Heart left ventricle (tissue), 16 donors: ENCODE measurements at regions not wholly inside any gene's neighbourhood (a gene's known extent, or its start where the extent isn't known, plus 50 kb on each side); places are given as distances from the start of the nearest gene placed in this dataset.

ENCODE experiments used
- ATAC-seq, 4 donors: fragments of 200-7000 bp; cut with Tn5 transposase; one replicate each; pipeline ENCODE4 v1.9.1; 2020 to 2022; ENCODE audit warnings: moderate library complexity in 4 of 4, mild to moderate bottlenecking in 3 of 4, moderate number of reproducible peaks in 1 of 4
- DNase-seq, 5 donors: peaks; one replicate each; pipeline ENCODE4 v3.0.0-alpha.2; 2020
- H3K27ac ChIP-seq, 12 donors: fragments of 200-600 bp; sonication (generic) in 4 of 12; one replicate each; pipeline versions ENCODE4 v1.5.0 to v1.8.0; 2016 to 2022; ENCODE audit warnings: mild to moderate bottlenecking in 2 of 12
- H3K27me3 ChIP-seq, 9 donors: fragments of 200-600 bp; sonication (generic) in 2 of 9; one replicate each; pipeline versions ENCODE4 v1.5.1 to v1.8.0; 2016 to 2022; ENCODE audit warnings: mild to moderate bottlenecking in 3 of 9
- H3K36me3 ChIP-seq, 9 donors: fragments of 200-600 bp; sonication (generic) in 2 of 9; one replicate each; pipeline versions ENCODE4 v1.5.0 to v1.8.0; 2018 to 2022; ENCODE audit warnings: mild to moderate bottlenecking in 2 of 9
- H3K4me1 ChIP-seq, 12 donors: fragments of 200-600 bp; sonication (generic) in 4 of 12; one replicate each; pipeline versions ENCODE4 v1.5.0 to v1.8.0; 2016 to 2022; ENCODE audit warnings: mild to moderate bottlenecking in 3 of 12
- H3K4me3 ChIP-seq, 12 donors: fragments of 200-600 bp; sonication (generic) in 4 of 12; one replicate each; pipeline versions ENCODE4 v1.5.0 to v1.8.0; 2017 to 2022; ENCODE audit warnings: mild to moderate bottlenecking in 9 of 12, moderate library complexity in 4 of 12
- H3K9me3 ChIP-seq, 12 donors: fragments of 200-600 bp; sonication (generic) in 4 of 12; one replicate each; pipeline versions ENCODE4 v1.5.0 to v1.8.0; 2016 to 2022; ENCODE audit warnings: mild to moderate bottlenecking in 1 of 12
- POLR2A ChIP-seq, 2 donors: fragments of 450-650 bp; IDR thresholded peaks; one replicate each; pipeline ENCODE4 v1.6.1; 2017; ENCODE audit warnings: antibody characterized with exemption in 2 of 2, mild to moderate bottlenecking in 2 of 2, moderate library complexity in 2 of 2
- WGBS, 4 donors: extraction: QIAGEN DNeasy Blood & Tissue Kit in 2 of 4; methylation state at CpG; one replicate each; pipeline versions ENCODE4 v1.1.5 to v1.1.7; 2013 to 2018; 5-methylcytosine and 5-hydroxymethylcytosine counted together
- intact Hi-C, 10 donors: fragments of 100-400 bp; cut with DNase I; formaldehyde crosslinking; loops; one replicate each; pipeline versions ENCODE4 v1.11.1 to v1.14.2; 2022
- TF ChIP-seq, protein P1 (sequence below), 12 donors: fragments of 200-600 bp; sonication (generic) in 4 of 12; IDR thresholded peaks; one replicate each; pipeline versions ENCODE4 v1.5.0 to v1.8.0; 2018 to 2022; ENCODE audit warnings: antibody characterized with exemption in 12 of 12, mild to moderate bottlenecking in 5 of 12
- donor health status: ischemic (EF 13 %, LVEDD 7.1; RV severe dilation, severe dysfunction).
- donor health status: healthy with polysubstance abuse.
- donor health status: DM: no; HTN: yes; CAD: no.
- donor health status: DM: no; HTN: no; CAD: no.
- donor health status: ischemic (EF 25% LVEDD 6.9; RV normal size, moderate dysfunction).
- donor health status: ischemic (EF 25% LVEDD 5.7; RV mildly dilated, moderate dysfunction).
- donor health status: healthy.
- donor health status: DM: yes; HTN: yes; CAD: no.
- donor health status: ischemic (EF 35%, LVEDD 5.7; RV mildly dilated, moderate dysfunction).
- donor health status: nonischemic (EF 11% LVEDD 7.7; RV severe dilation, severe dysfunction).
- donor health status: DM: yes; HTN: yes; CAD: no.
- donor health status: PGD.
- donor health status: ischemic (EF 29% LVEDD 5.4; RV normal size, mild dysfunction).
- donor health status: nonischemic (EF 23%, LVEDD 6.1; RV moderate dilation, normal function).

DNA sequence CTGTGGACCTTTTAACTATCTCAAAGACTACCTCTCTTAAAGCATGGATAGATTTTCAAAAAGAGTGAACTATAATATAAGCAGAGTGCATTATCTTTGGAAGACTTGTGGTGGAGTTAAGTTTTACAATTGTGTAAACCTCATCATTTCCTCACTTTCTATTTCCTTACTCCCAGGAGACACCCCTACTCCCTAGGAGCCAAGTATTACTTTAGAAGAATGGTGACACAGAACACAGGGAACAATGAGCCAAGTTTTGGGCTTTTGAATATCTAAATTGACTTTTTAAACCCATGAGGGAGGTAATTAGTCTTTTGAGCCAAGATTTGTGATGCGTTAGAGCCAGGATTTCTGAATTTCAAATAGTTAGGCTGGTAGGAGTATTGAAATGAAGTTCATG, 78.9 kb upstream of the UNC5C start:
- Histone ChIP-seq H3K27ac (no peak overlapping the region), H3K4me3 (no peak overlapping the region), H3K36me3 (no peaks in the 10 kb centered on the region), H3K27me3 (no peaks in the 10 kb centered on the region), H3K4me1 (peaks cover 0 to 6% (median 0%) of the 10 kb centered on the region in 12 donors), H3K9me3 (no peaks in the 10 kb centered on the region)
- WGBS, 4 donors = 38 to 60% (median 46%) methylated on average over 1 of the region's 1 CpG
- TF ChIP-seq, protein P1, sequence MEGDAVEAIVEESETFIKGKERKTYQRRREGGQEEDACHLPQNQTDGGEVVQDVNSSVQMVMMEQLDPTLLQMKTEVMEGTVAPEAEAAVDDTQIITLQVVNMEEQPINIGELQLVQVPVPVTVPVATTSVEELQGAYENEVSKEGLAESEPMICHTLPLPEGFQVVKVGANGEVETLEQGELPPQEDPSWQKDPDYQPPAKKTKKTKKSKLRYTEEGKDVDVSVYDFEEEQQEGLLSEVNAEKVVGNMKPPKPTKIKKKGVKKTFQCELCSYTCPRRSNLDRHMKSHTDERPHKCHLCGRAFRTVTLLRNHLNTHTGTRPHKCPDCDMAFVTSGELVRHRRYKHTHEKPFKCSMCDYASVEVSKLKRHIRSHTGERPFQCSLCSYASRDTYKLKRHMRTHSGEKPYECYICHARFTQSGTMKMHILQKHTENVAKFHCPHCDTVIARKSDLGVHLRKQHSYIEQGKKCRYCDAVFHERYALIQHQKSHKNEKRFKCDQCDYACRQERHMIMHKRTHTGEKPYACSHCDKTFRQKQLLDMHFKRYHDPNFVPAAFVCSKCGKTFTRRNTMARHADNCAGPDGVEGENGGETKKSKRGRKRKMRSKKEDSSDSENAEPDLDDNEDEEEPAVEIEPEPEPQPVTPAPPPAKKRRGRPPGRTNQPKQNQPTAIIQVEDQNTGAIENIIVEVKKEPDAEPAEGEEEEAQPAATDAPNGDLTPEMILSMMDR (IDR thresholded peaks at IDR 0.05) = no peak
- no peak for TF ChIP-seq POLR2A (IDR thresholded peaks at IDR 0.05)
- no peak for DNase-seq
- intact Hi-C loops = loop anchor here in 1 of 10 donors (10.0 kb wide), 1 partner anchor 83 kb away; the partner anchor contains the start of gene UNC5C
- peak in 1 of 4 donors; percentile 26 for ATAC-seq

DNA sequence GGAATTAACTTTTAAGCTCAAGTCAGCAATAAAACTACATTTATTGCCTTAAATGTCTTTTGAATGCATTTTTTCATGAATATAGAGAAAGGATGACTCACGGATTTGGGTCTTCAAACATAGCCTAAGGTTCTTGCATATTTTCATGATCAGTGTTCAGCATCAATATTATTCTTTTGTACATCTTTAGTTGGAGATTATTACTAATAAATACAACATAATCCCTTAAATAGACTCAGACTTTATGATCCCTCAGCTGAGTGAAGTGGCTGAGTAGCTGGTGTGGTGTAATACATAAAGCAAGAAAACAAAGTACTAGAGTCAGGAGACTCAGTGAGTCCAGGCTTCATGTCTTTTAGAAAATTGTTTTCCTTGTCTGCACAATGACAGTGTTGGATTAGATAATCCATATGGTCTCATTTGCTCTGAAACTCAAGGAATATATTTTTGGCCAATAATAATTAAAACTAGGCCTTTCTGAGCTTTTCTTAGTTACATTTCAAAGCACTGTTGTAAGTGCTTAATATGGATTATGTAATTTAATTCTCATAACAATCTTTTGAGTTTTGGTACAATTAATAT, 78.3 kb upstream of the UNC5C start:
- TF ChIP-seq, protein P1 (IDR thresholded peaks at IDR 0.05) = no peak
- no peak for TF ChIP-seq POLR2A (IDR thresholded peaks at IDR 0.05)
- Histone ChIP-seq H3K9me3 (no peaks in the 10 kb centered on the region), H3K27ac (no peak overlapping the region), H3K27me3 (no peaks in the 10 kb centered on the region), H3K36me3 (no peaks in the 10 kb centered on the region), H3K4me1 (peaks cover 0 to 6% (median 0%) of the 10 kb centered on the region in 12 donors), H3K4me3 (no peak overlapping the region)
- no peak for DNase-seq
- 92 to 100% (median 96%) methylated on average over 1 of the region's 1 CpG for WGBS, 4 donors
- intact Hi-C loops = loop anchor here in 1 of 10 donors (10.0 kb wide), 1 partner anchor 82 kb away; the partner anchor contains the start of gene UNC5C
- ATAC-seq = no peak

DNA sequence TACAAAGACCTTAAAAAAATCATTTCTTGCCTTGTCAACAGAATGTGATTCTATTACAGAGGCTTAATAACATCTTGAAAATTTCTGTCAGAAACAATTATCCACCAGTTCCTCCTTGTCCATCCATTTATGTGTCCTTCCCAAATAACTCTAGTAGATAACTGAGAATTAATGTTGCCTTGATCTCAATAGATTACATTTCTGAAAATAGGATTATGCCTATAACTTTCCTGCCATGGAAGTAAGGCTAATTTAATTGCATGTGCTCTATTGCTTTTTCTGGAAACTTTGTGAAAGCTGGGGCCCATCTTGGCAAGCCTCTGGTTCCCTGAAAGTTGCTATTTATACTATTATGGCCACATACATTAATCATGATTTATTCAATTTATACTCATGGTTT, 76.2 kb upstream of the UNC5C start:
- Histone ChIP-seq H3K36me3 (no peaks in the 10 kb centered on the region), H3K4me1 (peaks cover 0 to 6% (median 0%) of the 10 kb centered on the region in 12 donors), H3K27ac (no peak overlapping the region), H3K27me3 (no peaks in the 10 kb centered on the region), H3K9me3 (no peaks in the 10 kb centered on the region), H3K4me3 (no peak overlapping the region)
- DNase-seq = no peak
- TF ChIP-seq, protein P1 (IDR thresholded peaks at IDR 0.05) = no peak
- TF ChIP-seq POLR2A (IDR thresholded peaks at IDR 0.05) = no peak
- intact Hi-C loops = loop anchor here in 1 of 10 donors (10.0 kb wide), 1 partner anchor 80 kb away; the partner anchor contains the start of gene UNC5C
- no peak for ATAC-seq

DNA sequence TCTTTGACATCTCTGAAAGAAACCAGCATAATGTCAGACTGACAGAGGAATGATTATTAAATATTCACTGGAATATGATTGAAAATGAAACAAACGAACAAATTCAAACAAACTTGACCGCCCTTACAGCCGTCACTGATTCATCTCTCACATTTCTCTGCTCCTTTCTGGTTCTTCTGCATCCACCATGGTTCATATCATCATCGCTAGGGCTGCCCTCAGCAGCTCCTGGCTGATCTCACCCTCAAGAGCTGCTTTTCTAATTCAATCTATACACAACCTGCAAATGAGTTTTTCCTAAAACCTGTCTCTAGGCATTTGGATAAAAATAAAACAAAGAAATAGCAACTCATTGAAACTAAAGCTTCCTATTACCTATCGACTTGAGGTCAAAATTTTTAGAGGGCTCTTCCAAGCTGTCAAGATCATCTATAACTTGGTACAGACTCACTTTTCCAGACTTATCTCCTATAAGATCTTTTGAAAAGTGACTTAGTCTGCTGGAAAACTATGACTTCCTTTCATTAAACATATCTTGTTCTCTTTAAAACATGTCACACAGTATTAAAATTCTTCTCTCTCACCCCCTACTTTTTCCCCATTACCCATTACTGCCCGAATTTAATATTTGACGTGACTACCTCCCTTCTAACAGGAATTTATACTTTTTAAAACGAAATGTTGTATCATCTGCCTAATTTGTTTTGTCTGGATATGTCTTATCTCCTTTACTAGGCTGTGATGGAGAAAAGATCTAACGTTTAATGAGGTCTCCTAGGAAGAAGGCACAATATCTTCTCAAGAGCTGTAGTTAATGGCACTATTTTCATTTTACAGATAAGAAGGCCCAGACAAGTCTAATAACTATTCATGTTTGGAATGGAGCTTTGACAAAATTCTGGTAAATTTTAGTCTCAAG, 71.0 kb upstream of the UNC5C start:
- intact Hi-C loops = loop anchor here in 1 of 10 donors (10.0 kb wide), 1 partner anchor 75 kb away; the partner anchor contains the start of gene UNC5C
- WGBS, 4 donors = 79 to 84% (median 82%) methylated on average over 9 of the region's 9 CpGs
- no peaks in the 10 kb centered on the region for H3K27me3 ChIP-seq
- no peaks in the 10 kb centered on the region for H3K36me3 ChIP-seq
- no peak for TF ChIP-seq POLR2A (IDR thresholded peaks at IDR 0.05)
- TF ChIP-seq, protein P1 (IDR thresholded peaks at IDR 0.05) = no peak
- no peak overlapping the region for H3K4me3 ChIP-seq
- ATAC-seq (no peak), DNase-seq (no peak)
- peaks cover 0 to 6% (median 0%) of the 10 kb centered on the region in 12 donors for H3K9me3 ChIP-seq
- no peak overlapping the region for H3K27ac ChIP-seq
- peaks cover 0 to 4% (median 0%) of the 10 kb centered on the region in 12 donors for H3K4me1 ChIP-seq
